ENCODE measurements at regions not wholly inside any gene's neighbourhood (a gene's known extent, or its start where the extent isn't known, plus 50 kb on each side); places are given as distances from the start of the nearest gene placed in this dataset.
"Not testable (repeated sequence)": the region's sequence is repeated elsewhere in the genome, so short reads cannot be mapped to it uniquely, and the experiment has no call there.

DNA sequence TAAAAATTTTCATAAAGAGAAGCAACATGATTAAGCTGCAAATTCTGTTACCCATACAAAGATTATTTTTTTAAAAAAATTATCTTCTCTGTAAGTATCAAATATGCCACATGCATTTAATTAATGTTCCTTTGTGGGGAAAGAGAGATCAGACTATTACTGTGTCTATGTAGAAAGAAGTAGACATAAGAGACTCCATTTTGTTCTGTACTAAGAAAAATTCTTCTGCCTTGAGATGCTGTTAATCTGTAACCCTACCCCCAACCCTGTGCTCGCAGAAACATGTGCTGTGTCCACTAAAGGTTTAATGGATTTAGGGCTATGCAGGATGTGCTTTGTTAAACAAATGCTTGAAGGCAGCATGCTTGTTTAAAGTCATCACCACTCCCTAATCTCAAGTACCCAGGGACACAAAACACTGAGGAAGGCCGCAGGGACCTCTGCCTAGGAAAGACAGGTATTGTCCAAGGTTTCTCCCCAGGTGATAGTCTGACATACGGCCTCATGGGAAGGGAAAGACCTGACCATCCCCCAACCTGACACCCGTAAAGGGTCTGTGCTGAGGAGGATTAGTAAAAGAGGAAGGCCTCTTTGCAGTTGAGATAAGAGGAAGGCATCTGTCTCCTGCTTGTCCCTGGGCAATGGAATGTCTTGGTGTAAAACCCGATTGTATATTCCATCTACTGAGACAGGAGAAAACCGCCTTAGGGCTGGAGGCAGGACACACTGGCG is 1260.9 kb upstream of the RAG2 start:
- TF ChIP-seq, protein P1, sequence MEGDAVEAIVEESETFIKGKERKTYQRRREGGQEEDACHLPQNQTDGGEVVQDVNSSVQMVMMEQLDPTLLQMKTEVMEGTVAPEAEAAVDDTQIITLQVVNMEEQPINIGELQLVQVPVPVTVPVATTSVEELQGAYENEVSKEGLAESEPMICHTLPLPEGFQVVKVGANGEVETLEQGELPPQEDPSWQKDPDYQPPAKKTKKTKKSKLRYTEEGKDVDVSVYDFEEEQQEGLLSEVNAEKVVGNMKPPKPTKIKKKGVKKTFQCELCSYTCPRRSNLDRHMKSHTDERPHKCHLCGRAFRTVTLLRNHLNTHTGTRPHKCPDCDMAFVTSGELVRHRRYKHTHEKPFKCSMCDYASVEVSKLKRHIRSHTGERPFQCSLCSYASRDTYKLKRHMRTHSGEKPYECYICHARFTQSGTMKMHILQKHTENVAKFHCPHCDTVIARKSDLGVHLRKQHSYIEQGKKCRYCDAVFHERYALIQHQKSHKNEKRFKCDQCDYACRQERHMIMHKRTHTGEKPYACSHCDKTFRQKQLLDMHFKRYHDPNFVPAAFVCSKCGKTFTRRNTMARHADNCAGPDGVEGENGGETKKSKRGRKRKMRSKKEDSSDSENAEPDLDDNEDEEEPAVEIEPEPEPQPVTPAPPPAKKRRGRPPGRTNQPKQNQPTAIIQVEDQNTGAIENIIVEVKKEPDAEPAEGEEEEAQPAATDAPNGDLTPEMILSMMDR (IDR thresholded peaks at IDR 0.05; ENCODE audit: insufficient read depth, low read depth, low read length), result not testable (repeated sequence)
- not testable (repeated sequence) for TF ChIP-seq EZH2 (IDR thresholded peaks at IDR 0.05; ENCODE audit: insufficient read depth, low read length)
